Effector CD4-positive, alpha-beta T cell (primary cell): ENCODE measurements at regions not wholly inside any gene's neighbourhood (a gene's known extent, or its start where the extent isn't known, plus 50 kb on each side); places are given as distances from the start of the nearest gene placed in this dataset.

Experiments
- DNase-seq: peaks from one replicate; pipeline ENCODE4 v3.0.0-alpha.2; 2020

DNA sequence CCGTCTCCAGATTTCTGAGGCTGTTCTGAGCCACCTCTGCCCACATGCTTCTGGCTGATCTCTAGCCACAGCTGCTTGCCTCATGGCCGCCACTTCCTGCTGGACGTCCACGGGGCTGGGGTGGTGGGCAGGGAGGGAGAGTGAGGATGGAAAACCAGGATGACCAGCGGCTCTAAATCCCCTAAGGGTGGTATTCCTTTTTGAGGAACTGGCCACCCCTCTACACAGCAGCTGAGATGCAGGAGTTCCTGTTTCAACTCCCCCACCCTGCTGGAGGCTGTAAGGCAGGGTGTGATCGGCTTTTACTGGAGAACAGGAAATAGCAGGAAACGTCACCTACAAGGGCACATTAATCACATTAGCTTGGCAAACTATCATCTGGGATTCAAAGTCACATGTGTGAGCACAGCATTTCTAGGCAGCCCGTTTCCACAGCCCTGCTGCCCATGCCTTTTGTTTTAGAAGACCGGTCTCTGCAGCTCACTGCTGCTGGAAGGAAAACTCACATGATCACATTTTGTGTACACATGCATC lies 181.6 kb upstream of the ECI2 start:
- DNase-seq: no peak

DNA sequence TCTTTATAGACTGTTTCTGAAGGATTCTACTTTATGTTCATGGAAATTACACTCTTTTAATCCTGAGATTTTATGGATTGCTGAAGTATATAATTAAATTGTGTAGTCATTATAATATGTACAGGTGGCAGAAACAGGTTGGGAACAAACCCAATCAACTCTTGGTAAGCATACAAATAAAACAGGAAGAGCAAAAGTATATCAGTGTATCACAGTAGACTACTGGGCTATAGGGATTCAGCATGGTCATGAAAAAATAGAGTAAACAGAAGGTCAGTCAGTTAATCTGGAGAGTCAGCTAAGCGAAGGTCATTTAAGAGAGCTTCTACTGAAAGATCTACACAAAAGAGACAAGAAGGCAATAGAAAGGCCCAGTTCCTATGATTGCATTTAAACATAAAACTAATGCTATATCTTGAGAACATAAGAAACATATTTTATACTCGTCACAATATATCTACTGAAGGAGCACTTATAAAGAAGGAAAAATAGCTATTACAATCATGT lies 178.9 kb upstream of the ECI2 start:
- DNase-seq: no peak

GRCh38 chr6:4313044-4313686 lies 177.8 kb upstream of the ECI2 start:
- no peak for DNase-seq

DNA sequence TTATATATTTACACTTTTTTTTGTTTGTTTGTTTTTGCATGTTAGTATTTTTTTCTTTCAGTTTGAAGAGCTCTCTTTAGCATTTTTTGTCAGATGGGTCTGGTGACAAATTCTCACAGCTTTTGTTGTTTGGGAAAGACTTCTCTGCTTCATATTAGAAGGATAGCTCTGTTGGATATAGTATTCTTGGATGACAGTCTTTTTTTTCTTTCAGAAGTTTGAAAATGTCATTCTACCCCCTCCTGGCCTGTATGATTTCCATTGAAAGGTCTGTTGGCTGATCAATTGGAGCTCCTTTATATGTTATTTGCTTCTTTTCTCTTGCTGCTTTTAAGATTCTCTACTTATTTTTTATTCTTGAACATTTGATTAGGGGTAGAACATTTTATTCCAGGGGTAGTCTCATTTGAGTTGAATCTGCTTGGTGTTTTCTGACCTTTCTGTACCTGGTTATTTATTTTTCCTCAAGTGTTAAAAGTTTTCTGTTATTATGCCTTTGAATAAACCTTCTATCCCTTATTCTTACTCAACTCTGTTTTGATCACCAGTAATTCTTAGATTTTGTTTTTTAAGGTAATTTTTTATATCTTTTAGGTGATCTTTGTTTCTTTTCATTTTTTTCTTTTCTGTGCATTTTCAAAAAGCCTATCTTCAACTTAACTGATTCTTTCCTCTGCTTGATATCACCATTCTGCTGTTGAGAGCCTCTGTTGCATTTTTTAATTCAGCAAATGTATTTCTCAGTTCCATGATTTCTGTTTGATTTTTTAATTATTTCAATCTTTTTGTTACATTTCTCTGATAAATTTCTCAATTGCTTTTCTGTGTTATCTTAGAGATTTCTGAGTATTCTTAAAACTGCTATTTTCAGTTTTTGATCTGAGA lies 176.8 kb upstream of the ECI2 start:
- DNase-seq: no peak

DNA sequence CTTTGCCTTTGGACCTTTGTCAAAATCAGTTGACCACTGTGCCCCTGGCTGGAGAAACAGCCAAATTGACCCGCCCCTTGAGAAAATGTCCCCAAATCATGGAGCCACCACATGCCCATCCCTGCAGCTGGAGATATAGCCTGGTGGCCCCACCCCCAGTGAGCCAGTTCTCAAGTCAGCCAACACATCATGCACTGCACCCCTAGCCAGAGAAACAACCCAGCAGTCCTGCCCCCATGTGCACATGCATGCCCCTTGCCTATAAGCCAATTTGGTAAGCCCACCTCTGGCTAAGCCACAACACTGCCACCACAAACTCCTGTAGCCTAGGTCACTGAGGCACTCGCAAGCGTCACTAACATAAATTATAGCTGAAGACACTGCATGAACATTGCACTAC lies 174.2 kb upstream of the ECI2 start:
- no peak for DNase-seq

GRCh38 chr6:4308364-4308763 lies 173.0 kb upstream of the ECI2 start:
- no peak for DNase-seq

DNA sequence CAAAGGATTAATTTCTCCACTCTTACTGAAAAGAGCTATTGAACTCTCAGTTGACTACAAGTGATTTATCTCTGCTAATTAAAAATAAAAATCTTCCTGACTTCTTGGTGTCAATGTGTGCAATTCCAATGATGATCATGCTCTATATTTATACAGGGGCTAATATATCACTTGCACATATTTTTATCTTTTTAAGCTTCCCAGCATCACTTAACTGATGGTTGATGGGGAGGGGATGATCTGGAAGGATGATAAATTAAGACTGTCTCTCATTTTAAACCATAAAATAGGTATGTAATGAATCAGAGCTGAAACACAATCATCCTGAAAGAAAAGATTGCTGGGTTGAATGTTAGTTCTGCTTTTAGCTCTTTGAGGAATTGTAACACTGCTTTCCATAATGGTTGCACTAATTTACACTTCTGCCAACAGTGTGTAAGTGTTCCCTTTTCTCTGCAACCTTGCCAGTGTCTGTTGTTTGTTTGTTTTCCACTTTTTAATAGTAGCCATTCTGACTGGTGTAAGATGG lies 169.6 kb upstream of the ECI2 start:
- no peak for DNase-seq

DNA sequence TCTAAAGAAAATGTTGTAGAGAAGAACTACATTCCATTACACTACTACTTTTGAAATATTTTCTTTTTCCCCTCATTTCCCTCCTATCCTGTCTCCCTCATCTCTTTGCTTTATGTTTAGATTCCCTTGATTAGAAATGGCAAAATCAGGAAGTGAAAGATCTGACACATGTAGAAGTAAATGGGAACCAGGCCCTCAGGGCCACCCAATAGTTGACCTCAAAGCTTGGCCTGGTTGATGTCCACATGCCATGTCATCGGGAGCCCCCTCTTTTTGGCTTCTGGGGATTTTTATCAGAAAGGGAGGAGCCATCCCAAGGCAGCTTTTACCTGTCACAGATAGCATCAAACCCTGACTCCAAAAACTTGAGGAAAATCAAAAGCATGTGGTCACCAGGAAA lies 168.3 kb upstream of the ECI2 start:
- no peak for DNase-seq

DNA sequence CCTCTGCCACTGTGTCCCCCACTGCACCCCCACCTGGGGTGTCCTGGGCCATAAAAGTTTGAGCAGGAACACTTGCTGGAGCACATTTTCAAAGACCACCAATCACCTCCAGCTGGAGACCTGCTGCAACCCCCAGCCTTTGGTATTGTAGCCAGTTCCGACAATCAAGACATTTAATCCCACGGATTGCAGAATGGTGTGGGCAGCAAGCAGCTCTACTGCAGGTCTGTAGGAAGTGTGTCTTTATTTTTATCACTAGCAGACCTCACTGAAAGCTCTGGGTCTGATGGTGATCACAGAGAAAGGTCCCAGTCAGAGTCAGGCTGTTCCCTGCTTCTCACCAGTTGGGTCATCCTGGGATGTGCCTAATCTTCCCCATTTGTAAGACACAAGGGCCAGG lies 167.1 kb upstream of the ECI2 start:
- DNase-seq: no peak

- DNase-seq: no peak
Measured at GRCh38 chr6:4301871-4302270, 166.5 kb upstream of the ECI2 start.

DNA sequence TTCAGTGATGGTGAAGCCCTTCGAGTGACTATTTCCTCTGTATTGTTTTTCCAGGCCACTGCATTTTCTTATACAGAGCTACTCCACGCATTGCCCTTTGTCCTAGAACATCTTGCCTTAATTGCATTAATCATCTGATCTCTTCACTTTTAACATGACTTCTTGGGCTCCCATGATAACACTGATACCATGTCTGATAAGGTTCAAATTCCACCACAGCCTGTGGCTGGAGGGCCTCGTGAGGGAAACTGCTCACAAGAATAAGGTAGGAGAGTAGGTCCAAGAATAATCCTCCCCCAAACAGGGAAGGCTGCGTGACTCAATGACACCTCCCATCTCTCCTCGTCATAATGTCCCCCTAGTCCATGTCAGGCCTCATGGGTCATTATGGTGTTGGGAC lies 165.5 kb upstream of the ECI2 start:
- DNase-seq: no peak

GRCh38 chr6:4299476-4299875 lies 164.1 kb upstream of the ECI2 start:
- no peak for DNase-seq

- DNase-seq: no peak
Measured at GRCh38 chr6:4297348-4297747, 162.0 kb upstream of the ECI2 start.

- no peak for DNase-seq
Measured at GRCh38 chr6:4296552-4296951, 161.2 kb upstream of the ECI2 start.

DNA sequence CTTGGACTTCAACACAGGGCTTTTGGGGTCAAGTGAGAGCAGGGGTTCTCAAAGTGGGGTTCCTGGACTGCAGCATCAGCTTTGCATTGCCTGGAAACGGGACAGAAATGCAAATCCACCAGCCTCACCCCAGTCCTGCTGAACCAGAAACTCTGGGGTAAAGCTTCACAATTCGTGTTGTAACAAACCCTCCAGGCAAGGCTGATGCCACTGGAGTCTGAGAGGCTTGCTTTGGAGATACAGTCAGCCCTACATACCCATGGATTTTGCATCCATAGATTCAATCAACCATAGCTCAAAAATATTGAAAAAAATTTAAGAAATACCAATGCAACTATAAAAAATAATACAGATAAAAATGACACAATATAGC lies 160.4 kb upstream of the ECI2 start:
- DNase-seq: no peak

DNA sequence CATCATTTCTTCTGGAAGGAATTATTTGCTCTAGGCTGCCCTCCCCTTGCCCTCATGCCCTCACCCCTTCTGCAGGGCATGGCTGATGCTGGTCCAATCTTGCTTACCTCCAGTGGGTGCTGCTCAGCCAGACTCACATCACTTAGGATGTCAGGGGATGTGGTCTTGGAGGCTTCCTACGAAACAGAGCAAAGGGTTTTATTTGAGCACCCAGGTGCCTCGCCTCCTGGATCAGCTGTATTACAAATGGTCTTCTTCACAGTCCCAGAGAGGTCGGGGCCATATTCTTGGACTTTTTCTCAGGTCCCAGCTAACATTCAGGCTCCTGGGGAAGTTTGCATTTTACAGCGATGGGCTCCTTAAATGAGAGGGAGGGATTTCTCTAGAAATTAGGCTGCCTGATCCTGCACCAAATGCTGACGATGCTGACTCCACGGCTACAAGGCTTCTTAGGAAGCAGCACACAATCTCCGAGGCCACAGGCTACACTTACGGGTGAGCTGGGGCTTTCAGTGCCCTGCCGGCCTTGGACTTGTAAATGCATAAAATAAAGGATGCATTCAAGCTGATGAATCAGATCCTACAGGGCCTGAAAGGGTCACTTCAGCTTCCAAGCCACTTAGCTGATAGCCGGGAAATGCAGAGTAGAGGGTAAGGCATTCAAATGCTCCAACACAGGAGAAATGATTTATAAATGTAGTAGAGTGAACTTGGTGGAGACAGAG lies 159.8 kb upstream of the ECI2 start:
- no peak for DNase-seq

DNA sequence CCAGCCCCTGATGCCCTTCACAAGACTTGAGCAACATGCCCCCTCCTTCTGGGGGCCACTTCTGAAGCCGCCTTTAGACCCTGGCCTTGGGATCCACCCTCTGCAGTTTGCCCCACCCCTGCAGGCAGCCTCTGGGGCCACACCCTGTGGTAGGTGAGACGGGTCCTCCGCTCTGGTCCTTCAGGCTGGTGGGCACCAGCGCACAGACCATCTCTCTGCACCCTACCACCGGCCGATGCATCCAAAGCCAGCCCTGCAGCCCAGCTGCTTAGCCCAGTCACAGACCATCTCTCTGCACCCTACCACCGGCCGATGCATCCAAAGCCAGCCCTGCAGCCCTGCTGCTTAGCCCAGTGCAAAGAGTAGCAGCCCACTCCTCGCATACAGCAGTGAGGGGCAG lies 159.3 kb upstream of the ECI2 start:
- DNase-seq: no peak

DNA sequence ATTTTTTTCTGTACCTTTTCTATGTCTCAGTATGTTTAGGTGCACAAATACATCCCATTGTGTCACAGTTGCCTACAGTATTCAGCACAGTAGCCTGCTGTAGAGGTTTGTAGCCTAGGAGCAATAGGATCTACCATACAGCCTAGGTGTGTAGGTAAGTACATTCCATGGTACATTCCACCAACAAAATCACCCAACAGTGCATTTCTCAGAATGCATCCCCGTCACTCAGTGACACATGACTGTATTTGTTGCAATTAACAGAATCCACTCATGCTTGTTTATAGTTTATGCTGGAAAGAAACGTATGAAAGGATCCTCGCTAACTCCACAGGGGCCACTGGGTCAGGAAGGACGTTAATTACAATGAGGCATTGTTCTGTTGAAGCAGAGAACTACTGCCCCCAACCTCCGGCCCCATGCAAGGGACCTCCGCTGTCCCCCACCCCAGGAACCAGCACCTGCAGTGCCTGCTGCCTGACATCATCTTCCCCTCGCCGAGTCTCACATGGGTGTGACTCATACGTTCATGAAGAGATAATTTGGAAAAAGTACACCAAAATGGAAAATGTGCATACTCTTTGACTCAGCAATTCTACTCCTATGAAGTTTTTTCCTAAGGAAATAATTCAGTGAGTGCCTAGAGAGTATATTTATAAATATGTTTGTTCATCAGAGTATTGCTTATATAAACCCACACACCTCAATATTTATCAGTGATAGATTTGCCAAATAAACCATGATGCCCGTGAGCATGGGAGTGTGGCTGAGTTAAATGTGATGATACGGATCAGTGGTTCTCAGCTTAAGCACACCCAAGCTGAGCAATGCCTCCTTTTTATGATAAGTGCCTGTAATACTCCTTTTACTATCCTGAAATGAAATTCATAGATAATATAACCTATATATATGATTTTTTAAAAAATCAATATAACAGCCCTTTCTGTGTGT lies 156.4 kb upstream of the ECI2 start:
- no peak for DNase-seq

DNA sequence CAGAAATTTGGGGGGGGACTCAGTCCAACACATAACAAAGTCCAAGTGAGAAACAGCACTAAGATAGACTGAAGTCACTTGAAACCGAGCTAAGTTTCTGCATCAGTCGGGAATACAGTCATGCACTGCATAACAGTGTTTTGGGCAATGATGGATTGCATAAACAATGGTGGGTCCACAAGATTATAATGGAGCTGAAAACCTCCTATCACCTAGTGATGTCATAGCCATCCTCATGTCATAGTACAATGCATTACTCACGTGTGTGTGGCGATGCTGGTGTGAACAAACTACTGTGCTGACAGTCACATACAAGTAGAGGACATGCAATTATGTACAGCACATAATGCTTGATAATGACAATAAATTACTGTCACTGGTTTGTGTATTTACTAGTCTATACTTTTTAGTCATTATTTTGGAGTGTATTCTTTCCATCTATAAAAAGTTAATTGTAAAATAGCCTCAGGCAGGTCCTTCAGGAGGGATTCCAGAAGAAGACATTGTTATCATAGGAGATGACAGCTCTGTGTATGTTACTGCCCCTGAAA lies 154.5 kb upstream of the ECI2 start:
- DNase-seq: no peak

GRCh38 chr6:4287811-4288244 lies 152.5 kb upstream of the ECI2 start:
- DNase-seq: no peak

- no peak for DNase-seq
Measured at GRCh38 chr6:4287372-4287771, 152.0 kb upstream of the ECI2 start.

- no peak for DNase-seq
Measured at GRCh38 chr6:4282926-4283325, 147.6 kb upstream of the ECI2 start.
